ENCODE measurements at regions not wholly inside any gene's neighbourhood (a gene's known extent, or its start where the extent isn't known, plus 50 kb on each side); places are given as distances from the start of the nearest gene placed in this dataset.

DNA sequence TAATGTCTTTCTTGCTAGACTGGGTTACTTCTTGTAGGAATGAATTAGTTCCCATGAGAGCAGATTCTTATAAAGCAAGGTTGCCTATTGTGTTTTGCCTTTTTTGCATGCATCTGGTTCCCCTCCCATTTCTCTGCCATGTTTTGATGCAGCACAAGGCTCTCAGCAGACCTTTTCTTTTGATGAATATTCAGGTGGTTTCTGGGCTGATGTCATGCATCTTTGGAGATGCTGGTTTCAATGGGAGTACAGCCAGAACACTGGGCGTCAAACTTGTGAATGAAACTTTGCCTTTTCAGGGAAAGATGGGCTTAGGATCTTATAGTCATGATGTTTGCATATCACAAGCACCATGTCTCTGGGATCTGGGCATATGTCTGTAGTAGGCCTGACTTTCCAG lies 111.7 kb upstream of the CCL2 start:
- no peak for DNase-seq (ENCODE audit: low read depth, low spot score)
- no peak overlapping the region for H3K4me3 ChIP-seq (ENCODE audit: low read depth, low read length)
- POLR2A ChIA-PET: no interaction called here
- no peak overlapping the region for H3K27ac ChIP-seq (ENCODE audit: low read depth, low read length)
- H3K27me3 ChIP-seq (ENCODE audit: control insufficient read depth, insufficient read depth, low read length): no peaks in the 10 kb centered on the region
- TF ChIP-seq, protein P1, sequence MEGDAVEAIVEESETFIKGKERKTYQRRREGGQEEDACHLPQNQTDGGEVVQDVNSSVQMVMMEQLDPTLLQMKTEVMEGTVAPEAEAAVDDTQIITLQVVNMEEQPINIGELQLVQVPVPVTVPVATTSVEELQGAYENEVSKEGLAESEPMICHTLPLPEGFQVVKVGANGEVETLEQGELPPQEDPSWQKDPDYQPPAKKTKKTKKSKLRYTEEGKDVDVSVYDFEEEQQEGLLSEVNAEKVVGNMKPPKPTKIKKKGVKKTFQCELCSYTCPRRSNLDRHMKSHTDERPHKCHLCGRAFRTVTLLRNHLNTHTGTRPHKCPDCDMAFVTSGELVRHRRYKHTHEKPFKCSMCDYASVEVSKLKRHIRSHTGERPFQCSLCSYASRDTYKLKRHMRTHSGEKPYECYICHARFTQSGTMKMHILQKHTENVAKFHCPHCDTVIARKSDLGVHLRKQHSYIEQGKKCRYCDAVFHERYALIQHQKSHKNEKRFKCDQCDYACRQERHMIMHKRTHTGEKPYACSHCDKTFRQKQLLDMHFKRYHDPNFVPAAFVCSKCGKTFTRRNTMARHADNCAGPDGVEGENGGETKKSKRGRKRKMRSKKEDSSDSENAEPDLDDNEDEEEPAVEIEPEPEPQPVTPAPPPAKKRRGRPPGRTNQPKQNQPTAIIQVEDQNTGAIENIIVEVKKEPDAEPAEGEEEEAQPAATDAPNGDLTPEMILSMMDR (IDR thresholded peaks at IDR 0.05; ENCODE audit: low read depth, low read length): no peak
- H3K9me3 ChIP-seq (ENCODE audit: control insufficient read depth, insufficient read depth, low read length): no peaks in the 10 kb centered on the region
- CTCF ChIA-PET: no interaction called here

DNA sequence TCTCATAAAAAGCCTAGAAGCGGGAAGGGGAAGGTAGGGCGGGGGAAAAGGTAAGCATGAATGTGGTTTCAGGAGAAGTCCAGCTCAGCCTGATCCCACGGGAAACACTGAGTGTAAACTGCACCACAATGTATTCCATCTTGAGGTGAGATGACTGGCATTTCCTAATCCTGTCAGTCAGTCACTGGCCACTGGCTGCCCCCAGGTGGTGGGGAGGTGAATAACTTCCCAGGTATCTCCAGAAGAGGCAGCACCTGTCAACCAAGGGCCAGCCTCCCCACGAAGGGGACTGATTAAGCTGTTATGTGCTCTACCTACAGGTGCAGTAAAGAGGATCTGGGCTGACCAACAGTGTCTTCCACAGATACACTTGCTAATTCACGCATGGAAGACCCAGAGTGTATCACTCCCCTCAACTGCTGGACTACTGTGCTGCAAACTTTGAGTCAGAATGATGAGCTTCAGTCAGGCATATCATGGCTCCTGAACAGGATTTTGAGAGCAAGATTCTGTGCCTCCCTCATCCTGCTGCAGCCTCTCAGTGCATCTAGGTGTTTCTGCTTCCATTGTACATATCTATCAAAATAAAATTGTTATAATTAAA lies 108.5 kb upstream of the CCL2 start:
- no peak overlapping the region for H3K27ac ChIP-seq (ENCODE audit: low read depth, low read length)
- ChIA-PET CTCF (no interaction called here), POLR2A (no interaction called here)
- TF ChIP-seq, protein P1 (IDR thresholded peaks at IDR 0.05; ENCODE audit: low read depth, low read length): 0 out of 2 replicates have a peak, but pooled peaks have one; percentile 14
- H3K4me3 ChIP-seq (ENCODE audit: low read depth, low read length): no peak overlapping the region
- H3K9me3 ChIP-seq (ENCODE audit: control insufficient read depth, insufficient read depth, low read length): no peaks in the 10 kb centered on the region
- no peaks in the 10 kb centered on the region for H3K27me3 ChIP-seq (ENCODE audit: control insufficient read depth, insufficient read depth, low read length)
- DNase-seq (ENCODE audit: low read depth, low spot score): no peak

DNA sequence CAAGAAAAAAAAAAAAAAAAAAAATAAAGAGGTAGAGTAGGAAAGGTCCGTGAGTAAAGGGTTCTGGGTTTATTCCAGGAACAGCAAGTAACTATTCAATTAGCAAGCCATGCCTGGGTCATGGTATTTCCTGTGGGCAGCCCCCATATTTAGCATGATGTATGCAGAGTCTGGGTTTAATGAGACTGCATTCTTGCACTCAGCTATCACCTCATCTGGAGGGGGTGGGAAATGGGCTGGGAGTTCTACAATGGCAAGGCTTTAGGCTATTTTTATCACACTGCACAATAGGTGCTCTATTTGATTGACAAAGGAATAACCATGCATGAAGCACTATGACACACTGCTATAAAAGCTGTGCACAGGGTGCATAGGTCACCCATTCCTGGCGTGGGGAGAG lies 104.0 kb upstream of the CCL2 start:
- TF ChIP-seq, protein P1 (IDR thresholded peaks at IDR 0.05; ENCODE audit: low read depth, low read length): no peak
- peaks cover 17% of the 10 kb centered on the region for H3K27me3 ChIP-seq (ENCODE audit: control insufficient read depth, insufficient read depth, low read length)
- no peak for DNase-seq (ENCODE audit: low read depth, low spot score)
- POLR2A ChIA-PET: no interaction called here
- CTCF ChIA-PET: interaction anchor here (0.7 to 1.9 kb wide), 3 partner anchors 12 to 258 kb away, joined by 3 to 6 read pairs (median 5); no protein-coding TSS in a partner anchor
- no peaks in the 10 kb centered on the region for H3K9me3 ChIP-seq (ENCODE audit: control insufficient read depth, insufficient read depth, low read length)
- no peak overlapping the region for H3K27ac ChIP-seq (ENCODE audit: low read depth, low read length)
- H3K4me3 ChIP-seq (ENCODE audit: low read depth, low read length): no peak overlapping the region

DNA sequence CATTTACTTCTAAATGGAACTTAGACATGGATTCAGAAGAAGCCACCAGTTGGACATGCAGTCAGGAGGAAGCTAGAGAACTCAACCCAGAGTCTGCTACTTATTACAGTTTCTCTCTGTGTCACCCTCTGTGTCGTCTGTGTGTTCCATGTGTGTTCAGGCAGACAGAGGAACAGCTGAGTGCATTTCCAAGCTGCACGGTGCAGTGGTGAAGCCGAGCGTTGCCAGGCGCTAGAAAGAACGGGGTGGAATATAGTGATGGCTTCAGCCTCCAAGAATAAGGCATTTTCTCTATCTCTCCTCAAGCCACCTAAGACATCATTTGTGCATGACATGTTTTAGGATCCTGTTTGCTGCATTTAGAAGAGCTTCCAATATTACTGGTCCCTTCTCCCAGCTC lies 101.1 kb upstream of the CCL2 start:
- POLR2A ChIA-PET: no interaction called here
- peaks cover 42% of the 10 kb centered on the region for H3K27me3 ChIP-seq (ENCODE audit: control insufficient read depth, insufficient read depth, low read length)
- no peaks in the 10 kb centered on the region; the same call in 1 of the 2 replicates for H3K9me3 ChIP-seq (ENCODE audit: control insufficient read depth, insufficient read depth, low read length)
- CTCF ChIA-PET: interaction anchor here (2.1 kb wide), 1 partner anchor 207 kb away, joined by 6 read pairs; no protein-coding TSS in a partner anchor
- H3K27ac ChIP-seq (ENCODE audit: low read depth, low read length): no peak overlapping the region
- TF ChIP-seq, protein P1 (IDR thresholded peaks at IDR 0.05; ENCODE audit: low read depth, low read length): no peak
- H3K4me3 ChIP-seq (ENCODE audit: low read depth, low read length): no peak overlapping the region
- no peak for DNase-seq (ENCODE audit: low read depth, low spot score)

DNA sequence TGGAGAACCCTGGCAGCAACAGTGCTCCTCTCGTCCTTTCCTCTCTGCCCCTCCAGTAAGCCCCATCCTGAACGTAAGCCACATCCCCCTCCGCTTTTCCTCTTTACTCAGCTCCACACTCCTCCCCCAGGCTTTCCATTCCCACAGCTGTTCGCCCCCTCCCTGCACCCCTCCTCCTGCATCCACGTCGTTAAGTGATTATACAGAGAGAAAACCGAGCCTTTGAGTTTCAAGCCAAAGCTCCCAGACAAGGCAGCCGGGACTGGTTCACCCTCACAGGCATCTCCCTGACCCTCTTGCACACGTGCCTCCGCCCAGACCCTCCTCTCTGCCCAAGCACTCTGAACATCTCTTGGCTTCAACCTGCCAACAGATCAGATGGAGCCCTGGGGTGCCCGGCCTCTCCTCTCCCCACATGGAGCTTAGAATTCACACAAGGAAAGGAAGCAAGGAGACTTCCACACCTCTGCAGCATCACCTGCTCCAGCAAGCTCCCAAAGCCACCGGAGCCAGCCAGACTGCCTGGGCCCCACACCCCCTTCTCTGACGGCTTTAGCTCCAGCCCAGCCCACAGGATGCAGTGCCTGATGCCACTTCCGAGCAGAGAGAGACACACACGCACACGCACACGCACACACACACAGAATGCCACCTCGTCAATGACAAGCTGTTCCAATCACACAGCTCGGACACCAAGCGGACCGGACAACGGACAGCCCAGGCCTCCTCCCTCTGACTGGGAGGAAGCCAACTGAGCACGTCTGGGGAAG lies 99.9 kb upstream of the CCL2 start:
- POLR2A ChIA-PET: no interaction called here
- H3K27me3 ChIP-seq (ENCODE audit: control insufficient read depth, insufficient read depth, low read length): peaks cover 50% of the 10 kb centered on the region
- DNase-seq (ENCODE audit: low read depth, low spot score): no peak
- H3K9me3 ChIP-seq (ENCODE audit: control insufficient read depth, insufficient read depth, low read length): no peaks in the 10 kb centered on the region; the same call in 1 of the 2 replicates
- no peak overlapping the region for H3K27ac ChIP-seq (ENCODE audit: low read depth, low read length)
- CTCF ChIA-PET: interaction anchor here (1.4 to 4.2 kb wide), 3 partner anchors 16 to 207 kb away, joined by 3 to 15 read pairs (median 6); no protein-coding TSS in a partner anchor
- no peak overlapping the region for H3K4me3 ChIP-seq (ENCODE audit: low read depth, low read length)
- TF ChIP-seq, protein P1 (IDR thresholded peaks at IDR 0.05; ENCODE audit: low read depth, low read length): no peak

Measured in AG04450 (cell line).